ENCODE measurements at regions not wholly inside any gene's neighbourhood (a gene's known extent, or its start where the extent isn't known, plus 50 kb on each side); places are given as distances from the start of the nearest gene placed in this dataset.

DNA sequence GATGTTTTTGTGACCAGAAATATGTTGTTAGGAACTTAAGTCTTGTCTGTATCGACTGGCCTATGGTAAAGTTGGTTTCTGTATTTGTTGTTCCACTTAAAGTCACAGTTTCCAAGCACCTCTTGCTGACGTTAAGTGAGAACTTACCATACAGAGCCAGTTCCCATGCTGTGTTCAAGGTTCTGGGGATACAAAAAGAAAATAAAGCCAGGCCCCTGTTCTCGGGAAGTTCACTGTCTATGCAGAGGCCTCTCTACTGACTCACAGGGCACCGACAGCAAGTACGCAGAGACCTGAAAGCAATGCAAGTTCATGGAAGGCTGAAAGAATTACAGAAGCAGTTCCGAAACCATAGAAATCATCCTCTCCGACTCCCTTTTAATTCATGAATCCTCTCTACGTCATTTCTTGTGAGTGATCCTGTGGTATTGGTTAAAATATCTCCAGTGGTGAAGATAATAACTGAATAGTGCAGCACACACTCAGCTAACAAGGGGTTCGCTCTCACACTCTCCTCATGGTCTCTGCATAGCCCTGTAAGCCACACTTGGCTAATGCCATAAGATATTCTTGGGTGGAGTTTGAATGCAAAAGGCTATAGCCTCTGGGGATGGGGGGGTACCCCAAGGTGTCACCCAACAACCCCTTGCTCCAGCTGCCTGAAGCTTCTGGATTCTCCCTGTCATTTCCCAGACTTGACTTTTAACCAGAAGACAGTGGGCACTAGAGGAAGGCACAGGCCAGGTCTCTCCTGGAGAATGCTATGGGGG, 91.2 kb upstream of the EXOC2 start (continued):
- TF ChIP-seq, protein P1, sequence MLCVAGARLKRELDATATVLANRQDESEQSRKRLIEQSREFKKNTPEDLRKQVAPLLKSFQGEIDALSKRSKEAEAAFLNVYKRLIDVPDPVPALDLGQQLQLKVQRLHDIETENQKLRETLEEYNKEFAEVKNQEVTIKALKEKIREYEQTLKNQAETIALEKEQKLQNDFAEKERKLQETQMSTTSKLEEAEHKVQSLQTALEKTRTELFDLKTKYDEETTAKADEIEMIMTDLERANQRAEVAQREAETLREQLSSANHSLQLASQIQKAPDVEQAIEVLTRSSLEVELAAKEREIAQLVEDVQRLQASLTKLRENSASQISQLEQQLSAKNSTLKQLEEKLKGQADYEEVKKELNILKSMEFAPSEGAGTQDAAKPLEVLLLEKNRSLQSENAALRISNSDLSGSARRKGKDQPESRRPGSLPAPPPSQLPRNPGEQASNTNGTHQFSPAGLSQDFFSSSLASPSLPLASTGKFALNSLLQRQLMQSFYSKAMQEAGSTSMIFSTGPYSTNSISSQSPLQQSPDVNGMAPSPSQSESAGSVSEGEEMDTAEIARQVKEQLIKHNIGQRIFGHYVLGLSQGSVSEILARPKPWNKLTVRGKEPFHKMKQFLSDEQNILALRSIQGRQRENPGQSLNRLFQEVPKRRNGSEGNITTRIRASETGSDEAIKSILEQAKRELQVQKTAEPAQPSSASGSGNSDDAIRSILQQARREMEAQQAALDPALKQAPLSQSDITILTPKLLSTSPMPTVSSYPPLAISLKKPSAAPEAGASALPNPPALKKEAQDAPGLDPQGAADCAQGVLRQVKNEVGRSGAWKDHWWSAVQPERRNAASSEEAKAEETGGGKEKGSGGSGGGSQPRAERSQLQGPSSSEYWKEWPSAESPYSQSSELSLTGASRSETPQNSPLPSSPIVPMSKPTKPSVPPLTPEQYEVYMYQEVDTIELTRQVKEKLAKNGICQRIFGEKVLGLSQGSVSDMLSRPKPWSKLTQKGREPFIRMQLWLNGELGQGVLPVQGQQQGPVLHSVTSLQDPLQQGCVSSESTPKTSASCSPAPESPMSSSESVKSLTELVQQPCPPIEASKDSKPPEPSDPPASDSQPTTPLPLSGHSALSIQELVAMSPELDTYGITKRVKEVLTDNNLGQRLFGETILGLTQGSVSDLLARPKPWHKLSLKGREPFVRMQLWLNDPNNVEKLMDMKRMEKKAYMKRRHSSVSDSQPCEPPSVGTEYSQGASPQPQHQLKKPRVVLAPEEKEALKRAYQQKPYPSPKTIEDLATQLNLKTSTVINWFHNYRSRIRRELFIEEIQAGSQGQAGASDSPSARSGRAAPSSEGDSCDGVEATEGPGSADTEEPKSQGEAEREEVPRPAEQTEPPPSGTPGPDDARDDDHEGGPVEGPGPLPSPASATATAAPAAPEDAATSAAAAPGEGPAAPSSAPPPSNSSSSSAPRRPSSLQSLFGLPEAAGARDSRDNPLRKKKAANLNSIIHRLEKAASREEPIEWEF (IDR thresholded peaks at IDR 0.05; ENCODE audit: insufficient replicate concordance, low read depth, low read length), result no peak
- TF ChIP-seq SMAD5 (IDR thresholded peaks at IDR 0.05; ENCODE audit: low read depth), result no peak
- no peak for TF ChIP-seq STAT1 (conservative IDR thresholded peaks at IDR 0.05)
- no peak for TF ChIP-seq POLR2A (IDR thresholded peaks at IDR 0.05; ENCODE audit: low read depth, low read length)
- no peak for TF ChIP-seq TCF12 (IDR thresholded peaks at IDR 0.05; ENCODE audit: low read depth, low read length)
- TF ChIP-seq CREM (IDR thresholded peaks at IDR 0.05; ENCODE audit: low read depth), result no peak
- TF ChIP-seq ETV6 (conservative IDR thresholded peaks at IDR 0.05 in 1 of 2, IDR thresholded peaks at IDR 0.05 in 1 of 2; ENCODE audit: borderline replicate concordance in 1 of 2, low read depth in 1 of 2), result no peak
- TF ChIP-seq USF2 (IDR thresholded peaks at IDR 0.05; ENCODE audit: borderline replicate concordance, low read depth, low read length), result no peak
- no peak for TF ChIP-seq SUPT20H (IDR thresholded peaks at IDR 0.05; ENCODE audit: borderline replicate concordance, control insufficient read depth, low read depth, low read length)
- TF ChIP-seq MTA3 (IDR thresholded peaks at IDR 0.05; ENCODE audit: borderline replicate concordance, low read length), result no peak

All from GM12878 (cell line).